HFFc6 (cell line): ENCODE measurements at regions not wholly inside any gene's neighbourhood (a gene's known extent, or its start where the extent isn't known, plus 50 kb on each side); places are given as distances from the start of the nearest gene placed in this dataset.

Source experiments
- DNase-seq: peaks from one replicate; pipeline ENCODE4 v3.0.0-alpha.2; 2018
- H3K27ac Mint-ChIP-seq: 2 replicates; pipeline ENCODE4 v1.8.0; 2020; ENCODE audit warnings: mild to moderate bottlenecking, mixed read lengths
- H3K27me3 Mint-ChIP-seq: 2 replicates; pipeline ENCODE4 v1.8.0; 2021; ENCODE audit warnings: mild to moderate bottlenecking, moderate library complexity, mixed read lengths; ENCODE audit not compliant: insufficient read depth
- H3K36me3 Mint-ChIP-seq: 2 replicates; pipeline ENCODE4 v1.8.0; 2021; ENCODE audit warnings: low read depth, mixed read lengths
- H3K4me1 Mint-ChIP-seq: 2 replicates; pipeline ENCODE4 v1.8.0; 2020; ENCODE audit warnings: low read depth, mixed read lengths
- H3K4me3 Mint-ChIP-seq: 2 replicates; pipeline ENCODE4 v1.8.0; 2020; ENCODE audit warnings: mild to moderate bottlenecking, moderate library complexity, mixed read lengths
- H3K9me3 Mint-ChIP-seq: 2 replicates; pipeline ENCODE4 v1.8.0; 2020; ENCODE audit warnings: mild to moderate bottlenecking, mixed read lengths
- TF ChIP-seq, protein P1 (sequence below): fragments of 200-600 bp; sonication (generic); IDR thresholded peaks from 2 replicates; pipeline ENCODE4 v1.5.0; 2021; ENCODE audit warnings: antibody characterized with exemption, mild to moderate bottlenecking

DNA sequence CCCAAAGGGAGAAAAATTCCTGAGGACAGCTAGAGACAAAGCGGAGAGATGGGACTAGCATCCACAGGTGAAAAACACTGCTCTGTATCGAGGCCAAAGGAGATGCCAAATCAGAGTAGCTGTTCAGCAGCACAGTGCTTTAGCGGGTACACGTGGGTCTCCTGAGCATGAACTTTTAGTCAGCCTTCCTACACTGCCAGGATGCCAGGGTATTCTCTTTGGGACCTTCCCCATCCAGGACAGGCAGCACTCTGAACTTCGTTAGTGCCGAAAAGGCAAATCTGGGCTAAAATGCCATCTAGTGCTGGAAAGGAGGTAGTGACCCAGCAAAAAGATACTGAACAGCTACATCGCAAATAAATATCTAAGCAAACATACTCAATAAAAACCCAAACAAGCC is 64.9 kb downstream of the C6orf58 start:
- DNase-seq: peak; percentile 8
- Mint-ChIP-seq H3K36me3 (no peaks in the 10 kb centered on the region), H3K27ac (no peak overlapping the region), H3K4me1 (no peaks in the 10 kb centered on the region), H3K4me3 (no peak overlapping the region), H3K27me3 (peaks cover 5% of the 10 kb centered on the region), H3K9me3 (no peaks in the 10 kb centered on the region)
- TF ChIP-seq, protein P1, sequence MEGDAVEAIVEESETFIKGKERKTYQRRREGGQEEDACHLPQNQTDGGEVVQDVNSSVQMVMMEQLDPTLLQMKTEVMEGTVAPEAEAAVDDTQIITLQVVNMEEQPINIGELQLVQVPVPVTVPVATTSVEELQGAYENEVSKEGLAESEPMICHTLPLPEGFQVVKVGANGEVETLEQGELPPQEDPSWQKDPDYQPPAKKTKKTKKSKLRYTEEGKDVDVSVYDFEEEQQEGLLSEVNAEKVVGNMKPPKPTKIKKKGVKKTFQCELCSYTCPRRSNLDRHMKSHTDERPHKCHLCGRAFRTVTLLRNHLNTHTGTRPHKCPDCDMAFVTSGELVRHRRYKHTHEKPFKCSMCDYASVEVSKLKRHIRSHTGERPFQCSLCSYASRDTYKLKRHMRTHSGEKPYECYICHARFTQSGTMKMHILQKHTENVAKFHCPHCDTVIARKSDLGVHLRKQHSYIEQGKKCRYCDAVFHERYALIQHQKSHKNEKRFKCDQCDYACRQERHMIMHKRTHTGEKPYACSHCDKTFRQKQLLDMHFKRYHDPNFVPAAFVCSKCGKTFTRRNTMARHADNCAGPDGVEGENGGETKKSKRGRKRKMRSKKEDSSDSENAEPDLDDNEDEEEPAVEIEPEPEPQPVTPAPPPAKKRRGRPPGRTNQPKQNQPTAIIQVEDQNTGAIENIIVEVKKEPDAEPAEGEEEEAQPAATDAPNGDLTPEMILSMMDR: peak; percentile 78
